AG04450 (cell line): ENCODE measurements at regions not wholly inside any gene's neighbourhood (a gene's known extent, or its start where the extent isn't known, plus 50 kb on each side); places are given as distances from the start of the nearest gene placed in this dataset.

Experiments
- CTCF ChIA-PET: fragments of 300-600, 350-600 bp; formaldehyde crosslinking; extraction: SDS; loops from one replicate; lab custom pipeline; 2022; ENCODE audit warnings: antibody characterized with exemption, inconsistent platforms; lab: Charles Lee
- POLR2A ChIA-PET: fragments of 350-600 bp; formaldehyde crosslinking; extraction: SDS; loops from one replicate; lab custom pipeline; 2021; ENCODE audit warnings: antibody characterized with exemption, inconsistent platforms; lab: Yijun Ruan, JAX
- DNase-seq: peaks from one replicate; pipeline ENCODE4 v3.0.0-alpha.2; 2011; ENCODE audit warnings: low read depth, low spot score
- H3K27ac ChIP-seq: one replicate; pipeline ENCODE4 v1.5.1; 2012; ENCODE audit warnings: low read depth, low read length, control low read depth
- H3K27me3 ChIP-seq: one replicate; pipeline ENCODE4 v1.6.0; 2012; ENCODE audit warnings: low read length; ENCODE audit not compliant: control insufficient read depth, insufficient read depth
- H3K4me3 ChIP-seq: 2 replicates; pipeline ENCODE4 v1.5.1; 2011; ENCODE audit warnings: mild to moderate bottlenecking, low read depth, low read length, control low read depth
- H3K9me3 ChIP-seq: 2 replicates; pipeline ENCODE4 v1.5.1; 2012; ENCODE audit warnings: low read length; ENCODE audit not compliant: control insufficient read depth, insufficient read depth
- CTCF ChIP-seq: IDR thresholded peaks from 2 replicates; pipeline ENCODE4 v1.5.1; 2011; ENCODE audit warnings: low read depth, low read length, control low read depth, inconsistent platforms

GRCh38 chr13:73593199-73593765 lies 534.5 kb downstream of the KLF5 start:
- DNase-seq = no peak
- no peaks in the 10 kb centered on the region for H3K9me3 ChIP-seq
- H3K27ac ChIP-seq = no peak overlapping the region
- no peak overlapping the region for H3K4me3 ChIP-seq
- ChIA-PET CTCF (no interaction called here), POLR2A (no interaction called here)
- H3K27me3 ChIP-seq = no peaks in the 10 kb centered on the region
- no peak for TF ChIP-seq CTCF

GRCh38 chr13:73591861-73592260 lies 533.1 kb downstream of the KLF5 start:
- H3K27me3 ChIP-seq = no peaks in the 10 kb centered on the region
- DNase-seq = no peak
- no peak overlapping the region for H3K4me3 ChIP-seq
- no peak overlapping the region for H3K27ac ChIP-seq
- no peak for TF ChIP-seq CTCF
- POLR2A ChIA-PET = no interaction called here
- CTCF ChIA-PET = no interaction called here
- H3K9me3 ChIP-seq = no peaks in the 10 kb centered on the region

- no peak for DNase-seq
- ChIA-PET POLR2A (no interaction called here), CTCF (no interaction called here)
- Histone ChIP-seq H3K27ac (no peak overlapping the region), H3K4me3 (no peak overlapping the region), H3K27me3 (no peaks in the 10 kb centered on the region), H3K9me3 (no peaks in the 10 kb centered on the region)
- TF ChIP-seq CTCF = no peak
Measured at GRCh38 chr13:73590795-73591194, 532.0 kb downstream of the KLF5 start.

GRCh38 chr13:73585236-73585635 lies 526.4 kb downstream of the KLF5 start:
- Histone ChIP-seq H3K9me3 (no peaks in the 10 kb centered on the region), H3K27ac (no peak overlapping the region), H3K4me3 (no peak overlapping the region), H3K27me3 (no peaks in the 10 kb centered on the region)
- TF ChIP-seq CTCF = no peak
- DNase-seq = no peak
- POLR2A ChIA-PET = no interaction called here
- CTCF ChIA-PET = no interaction called here

- TF ChIP-seq CTCF = no peak
- H3K4me3 ChIP-seq = no peak overlapping the region
- no peaks in the 10 kb centered on the region for H3K27me3 ChIP-seq
- no peak for DNase-seq
- no peaks in the 10 kb centered on the region for H3K9me3 ChIP-seq
- H3K27ac ChIP-seq = no peak overlapping the region
- POLR2A ChIA-PET = no interaction called here
- CTCF ChIA-PET = interaction anchor here (0.9 kb wide), 1 partner anchor 14 kb away, joined by 3 read pairs; no protein-coding TSS in a partner anchor
Measured at GRCh38 chr13:73583331-73583730, 524.5 kb downstream of the KLF5 start.
